SK-N-SH treated with all-trans-retinoic acid at 6 μM for 48 hours (cell line): ENCODE measurements at regions not wholly inside any gene's neighbourhood (a gene's known extent, or its start where the extent isn't known, plus 50 kb on each side); places are given as distances from the start of the nearest gene placed in this dataset.

Source experiments
- ATAC-seq: fragments of 200-7000 bp; cut with Tn5 transposase; 3 replicates; pipeline ENCODE4 v1.9.1; 2020; ENCODE audit warnings: mild to moderate bottlenecking, moderate library complexity
- ARNTL ChIP-seq: fragments of 450-650 bp; formaldehyde crosslinking; IDR thresholded peaks from 2 replicates; pipeline ENCODE4 v1.5.0; 2020; ENCODE audit warnings: low read depth, mild to moderate bottlenecking, moderate library complexity, borderline replicate concordance
- BACH2 ChIP-seq: fragments of 250-450 bp; sonication (Bioruptor Pico); IDR thresholded peaks from 2 replicates; pipeline ENCODE4 v1.9.0; 2021; ENCODE audit warnings: mild to moderate bottlenecking, borderline replicate concordance
- CSDC2 ChIP-seq: fragments of 250-450 bp; sonication (Bioruptor Pico); IDR thresholded peaks from 2 replicates; pipeline ENCODE4 v1.5.0; 2020; ENCODE audit warnings: mild to moderate bottlenecking, moderate library complexity
- ESRRG ChIP-seq: fragments of 250-450 bp; sonication (Bioruptor Pico); IDR thresholded peaks from 2 replicates; pipeline ENCODE4 v1.6.1; 2021; ENCODE audit warnings: mild to moderate bottlenecking
- GLIS3 ChIP-seq: fragments of 250-450 bp; sonication (Bioruptor Pico); IDR thresholded peaks from 2 replicates; pipeline ENCODE4 v1.5.0; 2020; ENCODE audit warnings: mild to moderate bottlenecking, moderate library complexity
- ISL1 ChIP-seq: fragments of 250-450 bp; sonication (Bioruptor Pico); IDR thresholded peaks from 2 replicates; pipeline ENCODE4 v2.1.2; 2022; ENCODE audit warnings: mild to moderate bottlenecking, moderate library complexity
- OSR1 ChIP-seq: fragments of 250-450 bp; sonication (Bioruptor Pico); IDR thresholded peaks from 2 replicates; pipeline ENCODE4 v1.8.0; 2022; ENCODE audit warnings: moderate library complexity, mild to moderate bottlenecking, inconsistent platforms
- PPARA ChIP-seq: fragments of 250-450 bp; sonication (Bioruptor Pico); IDR thresholded peaks from 2 replicates; pipeline ENCODE4 v1.5.0; 2020; ENCODE audit warnings: mild to moderate bottlenecking, borderline replicate concordance
- RARB ChIP-seq: fragments of 250-450 bp; sonication (Bioruptor Pico); IDR thresholded peaks from 2 replicates; pipeline ENCODE4 v1.8.0; 2021; ENCODE audit warnings: mild to moderate bottlenecking, moderate library complexity
- SNAI2 ChIP-seq: fragments of 250-450 bp; sonication (Bioruptor Pico); IDR thresholded peaks from 2 replicates; pipeline ENCODE4 v1.5.0; 2020; ENCODE audit warnings: mild to moderate bottlenecking, moderate library complexity
- TCF4 ChIP-seq: fragments of 250-450 bp; sonication (Bioruptor Pico); IDR thresholded peaks from 2 replicates; pipeline ENCODE4 v1.8.0; 2021; ENCODE audit warnings: mild to moderate bottlenecking, moderate library complexity, borderline replicate concordance
- TOX ChIP-seq: fragments of 250-450 bp; sonication (Bioruptor Pico); IDR thresholded peaks from 2 replicates; pipeline ENCODE4 v1.8.0; 2021; ENCODE audit warnings: mild to moderate bottlenecking, moderate library complexity, borderline replicate concordance
- ZC3H10 ChIP-seq: fragments of 250-450 bp; sonication (Bioruptor Pico); IDR thresholded peaks from 2 replicates; pipeline ENCODE4 v1.5.1; 2021; ENCODE audit warnings: mild to moderate bottlenecking, moderate library complexity
- ZFP3 ChIP-seq: fragments of 250-450 bp; sonication (Bioruptor Pico); IDR thresholded peaks from 2 replicates; pipeline ENCODE4 v1.5.0; 2020; ENCODE audit warnings: mild to moderate bottlenecking, moderate library complexity
- ZFP30 ChIP-seq: fragments of 450-650 bp; formaldehyde crosslinking; IDR thresholded peaks from 2 replicates; pipeline ENCODE4 v1.5.0; 2022; ENCODE audit warnings: mild to moderate bottlenecking, moderate library complexity
- ZNF565 ChIP-seq: fragments of 450-650 bp; formaldehyde crosslinking; conservative IDR thresholded peaks from 2 replicates; pipeline ENCODE4 v1.5.0; 2020; ENCODE audit warnings: low read depth, mild to moderate bottlenecking, moderate library complexity
- ZNF70 ChIP-seq: fragments of 450-650 bp; formaldehyde crosslinking; IDR thresholded peaks from 2 replicates; pipeline ENCODE4 v1.5.0; 2020; ENCODE audit warnings: mild to moderate bottlenecking, moderate library complexity
- ZNF8 ChIP-seq: fragments of 450-650 bp; formaldehyde crosslinking; IDR thresholded peaks from 2 replicates; pipeline ENCODE4 v1.5.0; 2020; ENCODE audit warnings: mild to moderate bottlenecking, moderate library complexity
- TF ChIP-seq, protein P1 (sequence below): fragments of 250-450 bp; sonication (Bioruptor Pico); IDR thresholded peaks from 2 replicates; pipeline ENCODE4 v1.5.0; 2020; ENCODE audit warnings: mild to moderate bottlenecking, moderate library complexity
- TF ChIP-seq, protein P2 (sequence below): fragments of 250-450 bp; sonication (Bioruptor Pico); IDR thresholded peaks from 2 replicates; pipeline ENCODE4 v1.8.0; 2020; ENCODE audit warnings: mild to moderate bottlenecking, moderate library complexity, borderline replicate concordance
- TF ChIP-seq, protein P3 (sequence below): fragments of 250-450 bp; sonication (Bioruptor Pico); IDR thresholded peaks from 2 replicates; pipeline ENCODE4 v1.5.1; 2020; ENCODE audit warnings: low read depth, mild to moderate bottlenecking, moderate library complexity

DNA sequence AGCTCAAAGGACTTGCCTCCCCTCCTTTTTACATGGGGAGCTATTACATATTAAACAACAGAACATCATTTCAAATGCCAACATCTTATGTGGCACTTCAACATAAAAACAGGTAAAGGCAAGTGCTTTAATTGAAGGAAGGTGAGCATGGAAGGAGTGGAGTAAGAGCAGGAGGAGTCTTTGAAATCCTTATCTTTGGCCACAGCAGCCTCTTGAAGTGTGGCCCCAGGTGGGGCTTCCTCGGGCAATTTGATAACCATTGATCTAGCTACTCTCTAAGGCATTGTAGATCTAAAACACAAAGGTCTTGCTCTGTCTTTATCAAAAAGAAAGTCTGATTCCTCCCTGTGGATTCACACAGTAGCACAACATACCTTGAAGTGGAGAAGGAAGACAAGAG, 70.9 kb upstream of the PPP2R5A start:
- no peak for TF ChIP-seq ISL1 (CRISPR knock-in tag)
- no peak for TF ChIP-seq RARB (CRISPR knock-in tag)
- TF ChIP-seq ESRRG (CRISPR knock-in tag): no peak
- TF ChIP-seq, protein P1, sequence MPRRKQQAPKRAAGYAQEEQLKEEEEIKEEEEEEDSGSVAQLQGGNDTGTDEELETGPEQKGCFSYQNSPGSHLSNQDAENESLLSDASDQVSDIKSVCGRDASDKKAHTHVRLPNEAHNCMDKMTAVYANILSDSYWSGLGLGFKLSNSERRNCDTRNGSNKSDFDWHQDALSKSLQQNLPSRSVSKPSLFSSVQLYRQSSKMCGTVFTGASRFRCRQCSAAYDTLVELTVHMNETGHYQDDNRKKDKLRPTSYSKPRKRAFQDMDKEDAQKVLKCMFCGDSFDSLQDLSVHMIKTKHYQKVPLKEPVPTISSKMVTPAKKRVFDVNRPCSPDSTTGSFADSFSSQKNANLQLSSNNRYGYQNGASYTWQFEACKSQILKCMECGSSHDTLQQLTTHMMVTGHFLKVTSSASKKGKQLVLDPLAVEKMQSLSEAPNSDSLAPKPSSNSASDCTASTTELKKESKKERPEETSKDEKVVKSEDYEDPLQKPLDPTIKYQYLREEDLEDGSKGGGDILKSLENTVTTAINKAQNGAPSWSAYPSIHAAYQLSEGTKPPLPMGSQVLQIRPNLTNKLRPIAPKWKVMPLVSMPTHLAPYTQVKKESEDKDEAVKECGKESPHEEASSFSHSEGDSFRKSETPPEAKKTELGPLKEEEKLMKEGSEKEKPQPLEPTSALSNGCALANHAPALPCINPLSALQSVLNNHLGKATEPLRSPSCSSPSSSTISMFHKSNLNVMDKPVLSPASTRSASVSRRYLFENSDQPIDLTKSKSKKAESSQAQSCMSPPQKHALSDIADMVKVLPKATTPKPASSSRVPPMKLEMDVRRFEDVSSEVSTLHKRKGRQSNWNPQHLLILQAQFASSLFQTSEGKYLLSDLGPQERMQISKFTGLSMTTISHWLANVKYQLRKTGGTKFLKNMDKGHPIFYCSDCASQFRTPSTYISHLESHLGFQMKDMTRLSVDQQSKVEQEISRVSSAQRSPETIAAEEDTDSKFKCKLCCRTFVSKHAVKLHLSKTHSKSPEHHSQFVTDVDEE (CRISPR knock-in tag): no peak
- no peak for TF ChIP-seq ZNF70 (CRISPR knock-in tag)
- TF ChIP-seq, protein P2, sequence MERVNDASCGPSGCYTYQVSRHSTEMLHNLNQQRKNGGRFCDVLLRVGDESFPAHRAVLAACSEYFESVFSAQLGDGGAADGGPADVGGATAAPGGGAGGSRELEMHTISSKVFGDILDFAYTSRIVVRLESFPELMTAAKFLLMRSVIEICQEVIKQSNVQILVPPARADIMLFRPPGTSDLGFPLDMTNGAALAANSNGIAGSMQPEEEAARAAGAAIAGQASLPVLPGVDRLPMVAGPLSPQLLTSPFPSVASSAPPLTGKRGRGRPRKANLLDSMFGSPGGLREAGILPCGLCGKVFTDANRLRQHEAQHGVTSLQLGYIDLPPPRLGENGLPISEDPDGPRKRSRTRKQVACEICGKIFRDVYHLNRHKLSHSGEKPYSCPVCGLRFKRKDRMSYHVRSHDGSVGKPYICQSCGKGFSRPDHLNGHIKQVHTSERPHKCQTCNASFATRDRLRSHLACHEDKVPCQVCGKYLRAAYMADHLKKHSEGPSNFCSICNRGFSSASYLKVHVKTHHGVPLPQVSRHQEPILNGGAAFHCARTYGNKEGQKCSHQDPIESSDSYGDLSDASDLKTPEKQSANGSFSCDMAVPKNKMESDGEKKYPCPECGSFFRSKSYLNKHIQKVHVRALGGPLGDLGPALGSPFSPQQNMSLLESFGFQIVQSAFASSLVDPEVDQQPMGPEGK (CRISPR knock-in tag): no peak
- TF ChIP-seq PPARA (CRISPR knock-in tag): no peak
- TF ChIP-seq ZFP3 (CRISPR knock-in tag): no peak
- TF ChIP-seq GLIS3: no peak
- TF ChIP-seq ZFP30 (CRISPR knock-in tag): no peak
- no peak for TF ChIP-seq ZNF8 (CRISPR knock-in tag)
- no peak for TF ChIP-seq CSDC2
- no peak for TF ChIP-seq OSR1
- no peak for TF ChIP-seq TCF4 (CRISPR knock-in tag)
- TF ChIP-seq BACH2 (CRISPR knock-in tag): no peak
- TF ChIP-seq, protein P3, sequence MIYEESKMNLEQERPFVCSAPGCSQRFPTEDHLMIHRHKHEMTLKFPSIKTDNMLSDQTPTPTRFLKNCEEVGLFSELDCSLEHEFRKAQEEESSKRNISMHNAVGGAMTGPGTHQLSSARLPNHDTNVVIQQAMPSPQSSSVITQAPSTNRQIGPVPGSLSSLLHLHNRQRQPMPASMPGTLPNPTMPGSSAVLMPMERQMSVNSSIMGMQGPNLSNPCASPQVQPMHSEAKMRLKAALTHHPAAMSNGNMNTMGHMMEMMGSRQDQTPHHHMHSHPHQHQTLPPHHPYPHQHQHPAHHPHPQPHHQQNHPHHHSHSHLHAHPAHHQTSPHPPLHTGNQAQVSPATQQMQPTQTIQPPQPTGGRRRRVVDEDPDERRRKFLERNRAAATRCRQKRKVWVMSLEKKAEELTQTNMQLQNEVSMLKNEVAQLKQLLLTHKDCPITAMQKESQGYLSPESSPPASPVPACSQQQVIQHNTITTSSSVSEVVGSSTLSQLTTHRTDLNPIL (CRISPR knock-in tag): no peak
- no peak for ATAC-seq

DNA sequence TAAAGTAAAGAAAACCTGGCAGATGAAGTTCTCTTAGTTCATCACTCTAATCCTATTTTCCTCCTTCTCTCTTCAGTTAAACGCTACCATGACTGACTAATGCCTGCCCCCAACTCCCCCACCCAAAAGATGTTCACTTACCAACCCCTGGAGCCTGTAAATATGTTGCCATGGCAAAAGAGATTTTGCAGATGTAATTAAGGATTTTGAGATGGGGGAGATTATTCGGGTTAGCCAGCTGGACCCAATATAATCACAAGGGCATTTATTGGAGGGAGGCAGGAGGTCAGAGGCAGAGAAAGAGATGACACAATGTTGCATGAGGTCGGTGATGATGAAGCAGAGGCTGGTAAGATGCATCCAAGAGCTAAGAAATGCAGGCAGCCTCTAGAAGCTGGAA, 69.3 kb upstream of the PPP2R5A start:
- ATAC-seq: no peak
- no peak for TF ChIP-seq TOX (CRISPR knock-in tag)

DNA sequence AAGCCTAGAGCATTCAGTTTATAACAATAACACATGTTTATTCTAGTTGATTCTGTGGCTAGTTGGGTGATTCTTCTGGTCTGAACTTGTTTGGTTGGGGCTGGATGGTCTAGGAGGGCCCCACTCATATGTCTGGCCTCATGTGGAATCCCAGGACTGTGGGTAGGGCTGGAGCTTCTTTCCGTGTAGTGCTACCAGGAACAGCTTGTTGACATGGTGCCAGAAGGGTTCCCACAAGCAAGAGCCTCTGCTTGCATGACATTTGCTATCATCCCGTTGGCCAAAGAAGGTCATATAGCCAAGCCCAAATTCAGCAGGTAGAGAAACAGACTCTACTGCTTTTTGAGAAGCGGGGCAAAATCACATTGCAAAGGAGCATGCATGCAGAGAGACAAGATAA, 67.6 kb upstream of the PPP2R5A start:
- TF ChIP-seq RARB (CRISPR knock-in tag): no peak
- TF ChIP-seq ZC3H10: no peak
- TF ChIP-seq, all 23 proteins: peak for 0
- ATAC-seq: no peak

DNA sequence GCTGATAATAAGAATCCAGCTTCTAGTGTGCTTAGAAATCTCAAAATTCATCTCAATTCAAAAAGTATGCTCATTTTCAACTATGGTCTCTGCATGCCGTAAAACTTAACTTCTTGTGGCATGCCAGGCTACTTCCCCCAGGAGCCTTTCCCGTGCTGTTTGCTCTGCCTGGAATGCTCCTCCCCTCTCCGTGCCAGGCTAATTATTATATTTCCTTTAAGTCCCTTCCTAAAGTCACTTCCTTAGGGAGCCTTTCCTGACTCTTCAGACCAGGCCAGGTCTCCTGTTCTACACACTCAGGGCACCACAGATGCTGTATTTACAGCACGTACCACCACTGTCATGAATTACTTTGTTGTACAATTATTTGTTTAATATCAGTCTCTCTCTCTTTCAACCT, 67.1 kb upstream of the PPP2R5A start:
- ATAC-seq: peak; percentile 34; the same call in 2 of the 3 replicates
- no peak for TF ChIP-seq ARNTL
- no peak for TF ChIP-seq OSR1
- no peak for TF ChIP-seq TOX (CRISPR knock-in tag)
- TF ChIP-seq TCF4 (CRISPR knock-in tag): no peak
- no peak for TF ChIP-seq ZFP3 (CRISPR knock-in tag)
- TF ChIP-seq ZNF70 (CRISPR knock-in tag): no peak
- TF ChIP-seq PPARA (CRISPR knock-in tag): no peak
- no peak for TF ChIP-seq ISL1 (CRISPR knock-in tag)

DNA sequence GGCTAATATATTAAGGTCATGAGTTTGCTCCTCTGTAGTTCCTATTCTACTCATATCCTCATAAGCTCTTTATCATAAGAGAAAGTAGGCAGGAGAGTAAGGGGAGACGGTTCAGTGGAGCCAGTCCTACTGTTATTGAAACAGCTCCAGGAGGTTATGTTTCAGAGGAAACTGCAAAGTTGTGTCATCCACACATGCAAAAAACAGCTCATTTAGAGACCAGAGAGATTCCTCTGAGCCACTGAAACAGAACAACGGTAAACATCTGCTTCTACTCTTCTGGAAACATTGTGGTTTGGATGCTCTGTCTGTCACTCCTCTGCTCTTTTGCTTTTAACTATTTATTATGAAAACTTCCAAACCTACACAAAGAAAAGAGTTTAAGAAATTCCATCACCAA, 66.3 kb upstream of the PPP2R5A start:
- ATAC-seq: peak; percentile 76

More for the DNA sequence above, 66.3 kb upstream of the PPP2R5A start:
- no peak for TF ChIP-seq ZNF8 (CRISPR knock-in tag)
- TF ChIP-seq PPARA (CRISPR knock-in tag): no peak
- TF ChIP-seq ZC3H10: no peak
- no peak for TF ChIP-seq ZNF70 (CRISPR knock-in tag)
- TF ChIP-seq ZNF565 (CRISPR knock-in tag): no peak
- TF ChIP-seq SNAI2: no peak
- TF ChIP-seq CSDC2: no peak
- no peak for TF ChIP-seq ESRRG (CRISPR knock-in tag)
- no peak for TF ChIP-seq RARB (CRISPR knock-in tag)
- TF ChIP-seq ZFP30 (CRISPR knock-in tag): no peak
- TF ChIP-seq, protein P2 (CRISPR knock-in tag): no peak
- TF ChIP-seq ZFP3 (CRISPR knock-in tag): no peak
- TF ChIP-seq ISL1 (CRISPR knock-in tag): no peak
- TF ChIP-seq ARNTL: no peak
- no peak for TF ChIP-seq TOX (CRISPR knock-in tag)
- TF ChIP-seq, protein P3 (CRISPR knock-in tag): no peak
- no peak for TF ChIP-seq BACH2 (CRISPR knock-in tag)
